Stimulated activated CD4-positive, alpha-beta T cell treated with anti-CD3 and anti-CD28 coated beads, TNF-alpha, amount 100 ng/mL, for 24 hours (primary cell): ENCODE measurements at regions not wholly inside any gene's neighbourhood (a gene's known extent, or its start where the extent isn't known, plus 50 kb on each side); places are given as distances from the start of the nearest gene placed in this dataset.
"Not testable (repeated sequence)": the region's sequence is repeated elsewhere in the genome, so short reads cannot be mapped to it uniquely, and the experiment has no call there.

Experiments
- DNase-seq, 3 experiments: peaks; one replicate each; pipeline ENCODE4 v3.0.0-alpha.2; 2020; ENCODE audit warnings: low read depth in 3 of 3

DNA sequence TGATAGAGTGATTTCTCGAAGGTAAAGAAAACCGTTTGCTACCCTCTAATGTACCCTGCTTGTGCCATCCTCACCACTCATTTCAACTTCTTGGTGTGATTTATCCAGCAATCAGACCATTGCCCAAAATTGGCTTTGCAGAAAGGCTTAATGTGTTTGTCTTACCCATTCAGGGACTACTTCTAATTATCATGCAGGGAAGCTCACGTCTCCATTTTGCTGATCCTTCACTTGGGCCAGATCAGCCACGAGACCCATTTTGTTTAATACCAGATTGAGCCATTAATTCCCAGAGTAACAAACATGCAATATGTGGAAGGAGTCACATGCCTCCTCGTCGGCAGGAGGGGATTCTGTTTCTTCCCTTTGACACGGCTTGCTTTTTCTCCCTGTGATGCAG, 51.1 kb upstream of the CRY1 start:
- DNase-seq = no peak

GRCh38 chr12:107144990-107145389, 51.6 kb upstream of the CRY1 start:
- no peak for DNase-seq

GRCh38 chr12:107145397-107145796, 52.0 kb upstream of the CRY1 start:
- no peak for DNase-seq

GRCh38 chr12:107148107-107148506, 54.8 kb upstream of the CRY1 start:
- DNase-seq = no peak

GRCh38 chr12:107152315-107152714, 59.0 kb upstream of the CRY1 start:
- no peak for DNase-seq

DNA sequence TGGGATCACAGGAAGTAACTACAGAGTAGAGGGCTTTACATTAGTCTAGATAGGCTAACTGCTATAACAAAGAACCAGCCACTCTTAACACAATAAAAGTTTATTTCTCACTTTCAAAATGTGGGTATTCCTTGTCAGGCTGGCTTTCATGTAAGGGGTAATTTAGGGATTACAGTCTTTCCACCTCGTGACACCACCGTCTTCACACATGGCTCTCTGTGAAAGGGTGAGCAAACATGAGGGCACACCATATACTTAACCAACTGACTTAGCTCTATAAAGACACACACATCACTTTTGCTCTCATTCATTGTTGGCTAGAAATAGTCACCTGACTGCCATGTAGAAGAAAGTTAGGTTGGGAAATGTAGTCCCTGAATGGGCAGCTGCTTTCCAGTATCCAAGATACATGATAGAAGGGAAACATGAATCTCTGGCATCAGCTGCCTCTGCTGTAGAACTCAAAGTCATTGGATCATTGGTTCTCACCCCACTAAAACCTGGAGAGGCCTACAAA, 66.1 kb upstream of the CRY1 start:
- DNase-seq = no peak

- no peak for DNase-seq
These were observed 70.1 kb upstream of the CRY1 start for GRCh38 chr12:107163413-107163812.

DNA sequence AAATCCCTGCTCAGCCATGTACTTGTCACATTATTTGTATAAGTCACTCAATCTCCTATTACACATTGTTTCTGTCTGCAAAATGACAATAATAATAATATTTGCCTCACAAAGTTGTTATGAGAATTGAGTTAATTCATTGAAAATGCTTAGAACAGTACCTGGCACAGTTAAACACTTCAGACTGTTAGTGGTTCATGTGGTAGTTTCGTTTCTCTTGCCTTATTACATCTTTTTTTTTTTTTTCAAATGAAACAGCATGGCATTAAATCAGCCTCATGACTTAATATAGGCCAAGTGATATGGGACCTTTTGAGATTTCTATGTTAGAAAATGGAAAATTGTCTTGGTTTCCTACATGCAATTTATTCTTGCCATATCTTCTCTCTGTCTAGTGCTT, 71.0 kb upstream of the CRY1 start:
- DNase-seq = no peak

DNA sequence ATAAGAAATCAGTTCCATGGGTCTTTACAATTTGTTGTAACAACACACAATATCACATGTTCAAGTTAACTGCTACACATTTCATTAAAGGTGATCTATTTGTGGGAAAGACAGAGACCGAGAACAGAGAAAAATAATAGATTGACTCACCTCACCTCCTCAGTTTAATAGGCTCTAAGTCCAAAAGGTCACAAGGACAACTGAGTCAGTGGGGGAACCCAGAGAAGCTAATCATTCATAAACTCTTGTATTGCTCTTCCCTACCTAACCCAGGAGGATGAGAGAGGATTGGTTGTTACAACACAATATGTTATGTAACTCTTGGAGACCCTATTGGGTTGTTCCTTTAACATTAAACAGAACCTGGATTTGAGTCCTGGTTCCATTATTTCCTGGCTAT, 72.2 kb upstream of the CRY1 start:
- DNase-seq = no peak

- DNase-seq = no peak
These were observed 74.4 kb upstream of the CRY1 start for GRCh38 chr12:107167756-107168155.

GRCh38 chr12:107169200-107169599, 75.9 kb upstream of the CRY1 start:
- DNase-seq = no peak

- DNase-seq = no peak
These were observed 85.4 kb upstream of the CRY1 start for GRCh38 chr12:107178776-107179175.

DNA sequence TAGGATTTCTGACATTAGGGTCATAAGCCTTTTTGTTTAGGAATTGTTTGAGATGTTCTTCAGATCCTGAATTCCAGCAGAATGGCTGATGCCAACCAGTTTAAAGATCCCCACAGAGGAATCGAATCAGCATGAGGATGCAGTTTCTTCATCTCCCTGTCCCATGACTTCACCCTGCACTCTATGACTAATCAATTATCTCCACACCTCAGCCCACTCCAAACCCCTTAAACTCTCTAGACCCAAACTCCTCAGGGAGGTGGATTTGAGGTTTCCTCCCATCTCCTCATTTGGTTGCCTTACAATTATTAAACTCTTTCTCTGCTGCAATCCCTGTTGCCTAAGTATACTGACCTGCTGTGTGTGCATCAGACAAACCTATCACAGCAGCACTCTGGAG, 86.5 kb upstream of the CRY1 start:
- DNase-seq = no peak

GRCh38 chr12:107180272-107180671, 86.9 kb upstream of the CRY1 start:
- no peak for DNase-seq

GRCh38 chr12:107184359-107184930, 91.1 kb upstream of the CRY1 start:
- DNase-seq = no peak

- no peak for DNase-seq
These were observed 103.3 kb upstream of the CRY1 start for GRCh38 chr12:107196681-107197080.

DNA sequence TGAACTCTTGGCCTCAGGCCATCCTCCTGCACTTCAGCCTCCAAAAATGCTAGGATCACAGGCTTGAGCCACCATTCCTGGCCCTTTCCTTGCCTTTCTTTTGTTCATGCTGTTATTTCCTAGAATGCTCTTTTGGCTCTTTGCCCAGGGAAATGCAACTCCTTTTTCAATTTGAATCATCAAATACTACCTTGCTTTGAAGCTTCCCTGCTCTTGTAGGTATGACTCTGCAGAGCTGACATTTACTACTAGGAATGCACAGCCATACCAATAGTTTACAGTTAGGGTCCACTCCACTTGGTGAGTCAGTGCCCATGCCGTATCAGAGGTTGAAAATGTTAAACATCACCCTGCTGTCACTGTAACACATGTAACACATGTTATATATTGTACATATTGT, 107.0 kb upstream of the CRY1 start:
- no peak for DNase-seq

DNA sequence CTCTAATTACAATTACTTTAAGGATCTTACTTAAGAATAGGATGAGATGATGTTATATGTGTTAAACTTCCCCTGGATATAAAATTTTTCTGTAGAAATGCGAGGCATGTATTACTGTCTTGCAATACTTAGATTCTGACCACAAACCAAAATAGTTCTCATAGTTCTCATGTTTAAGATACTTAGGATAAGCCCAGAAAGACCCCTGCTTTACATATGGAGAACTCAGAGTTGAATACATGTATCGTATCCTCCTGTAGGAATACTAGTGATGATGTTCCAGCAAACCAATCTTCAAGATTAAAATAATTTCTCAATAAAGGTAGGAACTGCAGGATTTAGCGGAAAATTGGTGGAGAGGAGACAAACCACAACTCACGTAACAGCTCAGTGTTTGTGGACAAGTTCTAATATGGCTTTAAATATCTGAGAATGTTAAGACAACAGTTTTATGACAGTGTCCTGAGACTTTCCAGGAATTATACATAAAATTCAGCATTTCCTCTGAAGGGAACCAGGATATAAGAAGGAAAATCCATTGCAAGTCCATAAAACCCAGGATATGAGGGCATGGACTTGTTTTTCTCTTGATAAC, 114.7 kb upstream of the CRY1 start:
- DNase-seq = no peak

DNA sequence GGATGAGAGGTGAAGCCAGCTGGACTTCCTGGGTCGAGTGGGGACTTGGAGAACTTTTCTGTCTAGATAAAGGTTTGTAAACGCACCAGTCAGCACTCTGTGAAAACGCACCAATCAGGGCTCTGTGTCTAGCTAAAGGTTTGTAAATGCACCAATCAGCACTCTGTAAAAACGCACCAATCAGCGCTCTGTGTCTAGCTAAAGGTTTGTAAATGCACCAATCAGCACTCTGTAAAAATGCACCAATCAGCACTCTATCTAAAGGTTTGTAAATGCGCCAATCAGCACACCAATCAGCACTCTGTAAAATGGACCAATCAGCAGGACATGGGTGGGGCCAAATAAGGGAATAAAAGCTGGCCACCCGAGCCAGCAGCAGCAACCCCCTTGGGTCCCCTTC, 116.4 kb upstream of the CRY1 start:
- DNase-seq = not testable (repeated sequence)

- DNase-seq = not testable (repeated sequence)
These were observed 121.0 kb upstream of the CRY1 start for GRCh38 chr12:107214373-107214773.

DNA sequence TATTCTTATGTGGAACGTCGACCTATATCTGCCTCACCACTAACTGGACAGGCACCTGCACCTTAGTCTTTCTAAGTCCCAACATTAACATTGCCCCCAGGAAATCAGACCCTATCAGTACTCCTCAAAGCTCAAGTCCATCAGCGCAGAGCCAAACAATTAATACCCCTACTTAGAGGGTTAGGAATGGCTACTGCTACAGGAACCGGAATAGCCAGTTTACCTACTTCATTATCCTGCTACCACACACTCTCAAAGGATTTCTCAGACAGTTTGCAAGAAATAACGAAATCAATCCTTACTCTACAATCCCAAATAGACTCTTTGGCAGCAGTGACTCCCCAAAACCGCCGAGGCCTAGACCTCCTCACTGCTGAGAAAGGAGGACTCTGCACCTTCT, 123.1 kb upstream of the CRY1 start:
- not testable (repeated sequence) for DNase-seq

GRCh38 chr12:107219301-107219700, 126.0 kb upstream of the CRY1 start:
- DNase-seq = no peak

DNA sequence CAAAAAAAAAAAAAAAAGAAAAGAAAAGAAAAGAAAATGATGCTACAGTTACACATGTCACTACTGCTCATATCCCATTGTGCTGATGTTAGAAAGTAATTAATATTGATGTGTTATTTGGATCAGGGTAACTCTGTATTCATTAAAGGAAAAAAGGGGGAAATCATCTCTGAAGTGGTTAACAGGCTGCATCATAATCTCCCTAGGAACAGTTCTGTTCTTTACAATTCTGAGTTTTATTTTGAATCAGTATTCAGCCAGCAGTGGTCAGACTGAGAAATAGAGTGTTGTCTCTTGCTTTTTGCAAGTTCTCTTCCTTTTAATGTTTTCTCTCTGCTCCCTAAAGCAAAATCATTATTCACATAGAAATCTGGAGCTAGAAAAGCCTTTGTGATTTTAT, 128.6 kb upstream of the CRY1 start:
- DNase-seq = no peak

- DNase-seq = no peak
These were observed 130.5 kb upstream of the CRY1 start for GRCh38 chr12:107223821-107224220.
